Central memory CD8-positive, alpha-beta T cell (primary cell): ENCODE measurements at regions not wholly inside any gene's neighbourhood (a gene's known extent, or its start where the extent isn't known, plus 50 kb on each side); places are given as distances from the start of the nearest gene placed in this dataset.

Experiments
- ATAC-seq: fragments of 150-1000 bp; cut with Tn5 transposase; replicated peaks from 2 replicates; pipeline ENCODE4 v1.10.0; 2022; ENCODE audit warnings: mild to moderate bottlenecking, moderate FRiP score, moderate number of reproducible peaks; ENCODE audit not compliant: poor library complexity, severe bottlenecking; ENCODE audit errors: extremely low read depth
- DNase-seq, 2 donors: peaks; one replicate each; pipeline ENCODE4 v3.0.0; 2021; ENCODE audit warnings: low spot score in 2 of 2
- H3K27ac Mint-ChIP-seq: one replicate; pipeline ENCODE4 v1.8.0; 2022; ENCODE audit warnings: low read depth, mild to moderate bottlenecking, moderate library complexity, mixed read lengths
- H3K27me3 Mint-ChIP-seq: one replicate; pipeline ENCODE4 v1.8.0; 2022; ENCODE audit warnings: mixed read lengths
- H3K36me3 Mint-ChIP-seq: one replicate; pipeline ENCODE4 v1.8.0; 2022; ENCODE audit warnings: mild to moderate bottlenecking, moderate library complexity, mixed read lengths; ENCODE audit not compliant: insufficient read depth
- H3K4me1 Mint-ChIP-seq: one replicate; pipeline ENCODE4 v1.8.0; 2022; ENCODE audit warnings: mixed read lengths
- H3K4me3 Mint-ChIP-seq: one replicate; pipeline ENCODE4 v1.8.0; 2022; ENCODE audit warnings: mild to moderate bottlenecking, moderate library complexity, mixed read lengths
- H3K9me3 Mint-ChIP-seq: one replicate; pipeline ENCODE4 v1.8.0; 2022; ENCODE audit warnings: mixed read lengths

- Mint-ChIP-seq H3K9me3 (no peaks in the 10 kb centered on the region), H3K36me3 (no peaks in the 10 kb centered on the region), H3K27me3 (no peaks in the 10 kb centered on the region), H3K27ac (no peak overlapping the region), H3K4me3 (no peak overlapping the region), H3K4me1 (no peaks in the 10 kb centered on the region)
- ATAC-seq (no peak), DNase-seq (no peak)
These were observed 231.3 kb upstream of the ZC3H15 start for GRCh38 chr2:186254759-186255158.

- ATAC-seq: no peak
- H3K9me3 Mint-ChIP-seq: no peaks in the 10 kb centered on the region
- no peak for DNase-seq
- H3K4me1 Mint-ChIP-seq: no peaks in the 10 kb centered on the region
- H3K27me3 Mint-ChIP-seq: no peaks in the 10 kb centered on the region
- no peak overlapping the region for H3K4me3 Mint-ChIP-seq
- no peaks in the 10 kb centered on the region for H3K36me3 Mint-ChIP-seq
- H3K27ac Mint-ChIP-seq: no peak overlapping the region
These were observed 230.2 kb upstream of the ZC3H15 start for GRCh38 chr2:186255823-186256222.

DNA sequence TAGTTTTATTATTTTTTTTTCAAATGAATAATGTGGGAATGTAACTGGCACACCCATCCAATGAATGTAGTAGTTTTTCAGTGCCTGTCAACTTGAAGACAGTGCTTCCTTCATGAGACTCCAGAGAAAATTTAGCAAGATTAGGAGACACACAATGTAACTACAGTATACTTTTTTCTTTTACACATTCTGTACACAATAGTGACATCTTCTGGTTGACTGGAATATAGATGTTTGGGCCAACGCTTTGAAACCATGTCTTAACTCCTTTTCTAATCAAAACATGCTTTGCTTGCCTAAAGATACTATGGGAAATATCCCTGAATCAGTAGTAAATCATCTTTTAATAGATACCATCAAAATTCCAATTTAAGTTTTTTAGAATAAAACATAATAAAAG is 229.5 kb upstream of the ZC3H15 start:
- no peak for ATAC-seq
- DNase-seq: no peak
- Mint-ChIP-seq H3K27me3 (no peaks in the 10 kb centered on the region), H3K27ac (no peak overlapping the region), H3K4me3 (no peak overlapping the region), H3K36me3 (no peaks in the 10 kb centered on the region), H3K9me3 (no peaks in the 10 kb centered on the region), H3K4me1 (no peaks in the 10 kb centered on the region)

DNA sequence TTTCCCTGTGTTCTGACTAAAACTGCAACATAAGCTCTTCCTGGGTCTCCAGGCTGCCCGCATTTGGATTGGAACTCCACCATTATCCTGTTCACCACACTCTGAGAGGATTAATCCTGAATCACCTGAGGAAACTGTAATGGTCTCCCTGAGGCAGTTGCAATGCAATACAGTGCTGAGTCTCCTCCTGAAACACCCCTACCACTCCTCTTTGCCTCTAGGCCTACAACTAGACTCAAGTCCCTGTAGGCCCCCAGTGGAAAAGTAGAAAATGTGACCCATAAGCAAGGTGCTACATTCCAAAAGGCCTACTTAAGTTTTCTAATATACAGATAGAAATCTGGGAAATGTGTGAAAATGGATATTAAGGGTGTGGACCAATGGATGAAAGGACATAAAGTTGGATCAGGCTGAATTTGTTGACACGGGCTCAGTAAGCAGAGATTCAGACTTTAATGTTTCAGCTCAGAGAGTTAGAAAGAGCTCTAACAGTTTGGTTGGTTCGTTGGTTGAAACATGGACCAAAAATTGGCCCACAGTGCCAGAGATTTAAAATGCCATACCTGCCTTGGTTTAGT is 222.3 kb upstream of the ZC3H15 start:
- H3K4me3 Mint-ChIP-seq: no peak overlapping the region
- H3K27ac Mint-ChIP-seq: no peak overlapping the region
- no peaks in the 10 kb centered on the region for H3K27me3 Mint-ChIP-seq
- ATAC-seq (no peak), DNase-seq (no peak)
- no peaks in the 10 kb centered on the region for H3K4me1 Mint-ChIP-seq
- peaks cover 6% of the 10 kb centered on the region for H3K9me3 Mint-ChIP-seq
- no peaks in the 10 kb centered on the region for H3K36me3 Mint-ChIP-seq

DNA sequence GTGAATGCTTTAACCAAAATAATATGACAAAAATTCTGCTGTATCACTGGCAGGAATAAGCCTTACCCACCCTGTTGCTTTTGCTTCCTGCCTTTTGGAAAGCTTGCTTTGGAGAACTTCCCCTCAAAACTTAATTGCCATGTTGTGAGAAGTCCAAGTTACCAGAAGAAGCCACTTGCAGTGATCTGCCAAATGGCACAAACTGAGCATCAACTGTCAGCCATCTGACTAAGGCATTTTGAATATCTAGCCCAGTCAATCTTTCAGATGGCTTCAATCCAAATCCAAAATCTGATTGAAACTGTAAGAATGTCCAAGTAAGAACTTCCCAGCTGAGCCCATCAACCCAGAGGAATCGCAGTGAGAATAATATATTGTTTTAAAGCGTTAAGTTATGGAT is 216.5 kb upstream of the ZC3H15 start:
- Mint-ChIP-seq H3K4me1 (no peaks in the 10 kb centered on the region), H3K27me3 (no peaks in the 10 kb centered on the region), H3K27ac (no peak overlapping the region), H3K36me3 (no peaks in the 10 kb centered on the region), H3K4me3 (no peak overlapping the region), H3K9me3 (peaks cover 12% of the 10 kb centered on the region)
- no peak for DNase-seq
- ATAC-seq: no peak

- Mint-ChIP-seq H3K4me3 (no peak overlapping the region), H3K27me3 (no peaks in the 10 kb centered on the region), H3K9me3 (peaks cover 6% of the 10 kb centered on the region), H3K27ac (no peak overlapping the region), H3K4me1 (no peaks in the 10 kb centered on the region), H3K36me3 (no peaks in the 10 kb centered on the region)
- ATAC-seq (no peak), DNase-seq (no peak)
These were observed 212.1 kb upstream of the ZC3H15 start for GRCh38 chr2:186273953-186274352.

DNA sequence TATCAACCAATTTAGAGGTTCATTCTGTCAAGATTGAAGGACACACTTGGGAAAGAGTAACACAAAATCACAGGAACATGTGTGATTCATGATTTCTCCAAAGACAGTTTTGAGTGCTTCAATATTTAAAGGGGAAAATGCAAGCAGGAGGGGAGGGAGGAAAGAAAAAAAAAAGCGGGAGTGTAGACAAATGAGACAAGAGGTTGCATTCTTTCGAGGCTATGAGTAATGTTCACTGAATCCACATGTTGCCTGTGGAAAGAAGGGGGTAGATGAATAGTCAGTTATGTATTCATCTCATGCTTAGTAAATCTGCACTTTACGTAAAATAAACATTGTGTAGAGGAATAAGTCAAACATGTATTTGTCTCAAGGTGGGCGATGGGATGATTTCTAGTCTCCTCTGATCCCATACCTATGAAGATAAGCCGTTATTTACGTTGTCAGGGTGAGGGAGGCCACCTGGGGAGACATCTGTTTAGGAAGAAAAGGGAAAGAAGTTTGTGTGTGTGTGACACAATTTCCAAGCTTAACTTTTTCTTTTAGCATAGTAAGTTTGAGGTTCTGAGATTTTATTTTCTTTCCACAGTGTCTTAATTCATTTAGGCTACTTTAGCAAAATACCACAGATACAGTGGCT is 211.0 kb upstream of the ZC3H15 start:
- Mint-ChIP-seq H3K4me1 (no peaks in the 10 kb centered on the region), H3K27ac (no peak overlapping the region), H3K27me3 (no peaks in the 10 kb centered on the region), H3K9me3 (peaks cover 6% of the 10 kb centered on the region), H3K4me3 (no peak overlapping the region), H3K36me3 (no peaks in the 10 kb centered on the region)
- no peak for DNase-seq
- ATAC-seq: no peak

- H3K9me3 Mint-ChIP-seq: peaks cover 10% of the 10 kb centered on the region
- ATAC-seq (no peak), DNase-seq (no peak)
- H3K36me3 Mint-ChIP-seq: no peaks in the 10 kb centered on the region
- no peaks in the 10 kb centered on the region for H3K4me1 Mint-ChIP-seq
- H3K4me3 Mint-ChIP-seq: no peak overlapping the region
- no peaks in the 10 kb centered on the region for H3K27me3 Mint-ChIP-seq
- H3K27ac Mint-ChIP-seq: no peak overlapping the region
These were observed 209.2 kb upstream of the ZC3H15 start for GRCh38 chr2:186276909-186277308.

GRCh38 chr2:186281726-186282125 is 204.3 kb upstream of the ZC3H15 start:
- Mint-ChIP-seq H3K4me1 (no peaks in the 10 kb centered on the region), H3K27ac (no peak overlapping the region), H3K27me3 (no peaks in the 10 kb centered on the region), H3K4me3 (no peak overlapping the region), H3K9me3 (peaks cover 4% of the 10 kb centered on the region), H3K36me3 (no peaks in the 10 kb centered on the region)
- DNase-seq (no peak), ATAC-seq (no peak)

DNA sequence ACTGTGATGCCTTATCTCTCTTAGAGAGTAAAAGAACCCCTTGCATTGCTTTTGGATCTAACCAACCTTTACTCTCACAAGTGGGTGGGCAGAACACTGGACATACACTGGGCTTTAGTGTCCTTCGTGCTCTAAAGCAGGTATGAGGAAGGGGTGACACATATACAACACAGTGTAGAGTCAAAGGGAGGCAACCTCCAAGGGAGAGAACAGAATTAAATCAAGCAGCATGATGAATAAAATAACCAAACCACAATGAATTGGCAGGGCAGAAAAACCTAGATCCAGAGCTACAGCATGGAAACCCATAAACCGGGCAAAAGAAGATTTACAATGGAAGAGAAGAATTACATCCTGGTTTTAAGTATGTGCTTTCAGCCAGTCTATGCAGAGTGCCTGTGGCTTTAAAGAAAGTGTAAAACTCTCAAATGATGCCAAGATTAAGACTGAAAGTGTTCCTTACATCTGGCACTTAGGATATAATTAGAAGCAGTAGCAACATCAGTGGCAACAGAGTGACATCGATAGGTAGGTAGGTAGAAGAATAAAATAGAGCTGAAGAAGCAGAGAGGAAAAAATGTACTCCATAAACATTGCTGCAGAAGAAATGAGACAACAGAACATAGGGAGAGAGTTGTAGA is 191.7 kb upstream of the ZC3H15 start:
- H3K9me3 Mint-ChIP-seq: no peaks in the 10 kb centered on the region
- no peak overlapping the region for H3K4me3 Mint-ChIP-seq
- DNase-seq: no peak
- H3K4me1 Mint-ChIP-seq: no peaks in the 10 kb centered on the region
- no peaks in the 10 kb centered on the region for H3K27me3 Mint-ChIP-seq
- no peaks in the 10 kb centered on the region for H3K36me3 Mint-ChIP-seq
- no peak overlapping the region for H3K27ac Mint-ChIP-seq
- ATAC-seq: no peak

DNA sequence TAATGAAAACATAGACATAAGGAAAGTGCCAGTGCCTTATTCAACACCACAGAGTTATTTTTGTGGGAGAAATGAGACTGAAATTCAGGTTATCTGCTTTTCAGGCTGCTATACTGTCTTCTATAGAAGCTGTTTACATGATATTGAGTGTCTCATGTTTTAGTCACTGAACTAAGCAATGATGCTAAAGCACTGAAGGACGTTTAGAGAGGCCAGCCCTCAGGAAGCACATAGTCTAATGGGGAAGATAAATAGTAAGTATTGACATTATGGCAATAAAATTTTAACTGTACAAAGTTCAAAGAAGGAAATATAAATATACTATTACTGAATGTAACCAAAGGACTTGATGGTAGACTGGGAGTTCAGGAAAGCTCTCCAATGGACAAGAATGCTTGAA is 186.4 kb upstream of the ZC3H15 start:
- Mint-ChIP-seq H3K36me3 (no peaks in the 10 kb centered on the region), H3K4me1 (peaks cover 5% of the 10 kb centered on the region), H3K4me3 (no peak overlapping the region), H3K27me3 (no peaks in the 10 kb centered on the region), H3K9me3 (peaks cover 6% of the 10 kb centered on the region), H3K27ac (no peak overlapping the region)
- DNase-seq (no peak), ATAC-seq (no peak)

- H3K27me3 Mint-ChIP-seq: no peaks in the 10 kb centered on the region
- DNase-seq: no peak
- H3K36me3 Mint-ChIP-seq: no peaks in the 10 kb centered on the region
- no peak overlapping the region for H3K4me3 Mint-ChIP-seq
- peaks cover 6% of the 10 kb centered on the region for H3K9me3 Mint-ChIP-seq
- peaks cover 5% of the 10 kb centered on the region for H3K4me1 Mint-ChIP-seq
- no peak overlapping the region for H3K27ac Mint-ChIP-seq
- no peak for ATAC-seq
These were observed 183.8 kb upstream of the ZC3H15 start for GRCh38 chr2:186302263-186302662.

GRCh38 chr2:186303091-186303490 is 183.0 kb upstream of the ZC3H15 start:
- no peak overlapping the region for H3K27ac Mint-ChIP-seq

More at GRCh38 chr2:186303091-186303490, 183.0 kb upstream of the ZC3H15 start:
- Mint-ChIP-seq H3K27me3 (no peaks in the 10 kb centered on the region), H3K4me3 (no peak overlapping the region), H3K4me1 (peaks cover 5% of the 10 kb centered on the region), H3K9me3 (peaks cover 6% of the 10 kb centered on the region), H3K36me3 (no peaks in the 10 kb centered on the region)
- ATAC-seq (no peak), DNase-seq (no peak)
